ENCODE measurements at regions not wholly inside any gene's neighbourhood (a gene's known extent, or its start where the extent isn't known, plus 50 kb on each side); places are given as distances from the start of the nearest gene placed in this dataset.

DNA sequence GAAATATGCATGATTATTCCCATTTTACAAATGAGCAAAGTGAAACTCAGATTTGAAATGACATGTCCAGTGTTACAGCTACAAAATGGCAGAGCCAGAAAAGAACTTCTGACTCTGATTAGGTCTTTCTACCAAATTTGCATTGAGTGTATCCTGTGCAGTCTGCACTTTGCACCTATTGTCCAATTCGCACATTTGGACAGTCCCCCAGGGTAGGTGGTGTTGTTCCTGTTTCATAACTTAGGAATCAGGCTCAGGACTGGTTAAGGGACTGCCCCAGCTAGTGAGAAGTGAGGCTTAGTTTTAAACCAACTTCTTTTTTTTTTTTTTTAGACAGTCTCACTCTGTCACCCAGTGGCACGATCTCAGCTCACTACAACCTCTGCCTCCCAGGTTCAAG lies 137.9 kb upstream of the NALF2 start:
- no peak overlapping the region for H3K4me3 ChIP-seq (ENCODE audit: low read length)
- no peak for DNase-seq (ENCODE audit: low read depth, low spot score)

DNA sequence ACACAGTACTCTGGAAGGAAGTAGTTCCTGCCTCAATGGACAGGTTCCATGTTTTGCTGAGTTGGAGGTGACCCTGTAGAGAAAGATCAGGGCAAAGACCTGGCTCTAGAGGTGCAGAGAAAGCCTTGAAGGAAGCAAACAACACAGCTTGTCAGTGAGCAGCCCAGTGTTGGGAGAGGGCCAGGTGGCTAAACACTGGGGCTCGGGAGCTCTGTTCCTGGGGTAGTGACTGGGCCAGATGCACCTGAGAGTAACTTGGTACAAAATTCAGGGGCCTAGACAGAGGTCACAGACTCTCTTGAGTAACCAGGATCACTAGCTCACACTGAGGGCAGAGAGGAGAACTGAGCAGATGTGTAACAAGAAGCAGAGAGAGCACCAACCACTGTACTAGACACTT lies 138.4 kb upstream of the NALF2 start:
- no peak for DNase-seq (ENCODE audit: low read depth, low spot score)
- H3K4me3 ChIP-seq (ENCODE audit: low read length), result no peak overlapping the region

DNA sequence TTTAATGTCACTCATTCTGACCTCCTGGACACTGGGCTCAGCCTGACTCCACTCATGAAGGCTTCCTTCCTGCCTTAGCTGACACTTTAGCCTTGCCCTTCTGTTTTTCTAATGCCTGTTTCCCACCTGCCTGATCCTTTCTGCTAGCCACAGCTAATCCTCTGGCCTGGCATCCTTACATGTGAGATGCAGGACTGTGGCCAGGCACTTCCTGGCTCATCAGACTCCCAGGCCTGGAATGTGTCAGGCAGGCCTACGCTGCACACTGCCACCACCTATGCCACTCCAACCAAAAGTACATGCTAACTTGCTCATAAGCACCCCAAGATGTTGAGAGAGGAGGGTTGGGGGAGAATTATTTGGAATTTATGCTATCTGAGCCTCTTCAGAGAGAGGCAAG lies 138.8 kb upstream of the NALF2 start:
- no peak overlapping the region for H3K4me3 ChIP-seq (ENCODE audit: low read length)
- DNase-seq (ENCODE audit: low read depth, low spot score), result no peak

DNA sequence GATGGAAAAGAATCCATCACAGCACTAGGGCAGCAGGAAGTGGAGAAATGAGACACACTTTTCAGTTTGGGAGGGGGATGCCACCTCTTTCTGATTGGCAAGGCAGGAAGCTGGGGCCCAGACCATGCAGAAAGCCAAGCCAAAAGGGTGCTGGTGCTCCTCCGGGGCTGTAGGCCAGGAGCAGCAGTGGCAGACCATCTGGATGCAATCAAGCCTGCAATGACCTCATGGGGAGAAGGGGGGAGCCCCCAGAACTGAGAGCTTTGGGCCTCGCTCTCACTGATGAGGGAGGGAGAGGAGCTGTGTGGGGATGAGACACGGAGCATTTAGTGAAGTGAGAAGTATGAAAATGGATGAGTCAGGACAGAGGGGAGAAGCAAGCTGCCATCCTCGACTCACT lies 141.3 kb upstream of the NALF2 start:
- DNase-seq (ENCODE audit: low read depth, low spot score), result no peak
- no peak overlapping the region for H3K4me3 ChIP-seq (ENCODE audit: low read length)

DNA sequence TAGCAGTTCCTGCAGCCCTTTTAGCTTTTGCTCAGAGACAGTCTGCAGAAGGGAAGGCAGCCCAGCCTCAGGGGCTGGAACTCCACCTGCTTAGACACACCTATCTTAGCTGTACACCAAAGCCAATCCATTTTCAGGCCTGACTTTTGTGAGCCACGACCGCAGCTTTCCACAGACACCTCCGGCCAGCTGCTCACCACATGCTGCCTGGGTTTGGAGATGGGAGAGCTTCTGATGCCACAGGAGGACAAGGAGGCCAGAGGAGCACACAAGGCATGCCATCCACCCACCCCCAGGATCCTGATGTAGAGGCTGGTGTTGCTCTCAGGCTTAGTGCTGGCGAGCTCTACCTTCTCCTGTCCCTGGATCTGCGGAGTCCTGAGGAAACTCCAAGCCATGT lies 141.8 kb upstream of the NALF2 start:
- no peak for DNase-seq (ENCODE audit: low read depth, low spot score)
- H3K4me3 ChIP-seq (ENCODE audit: low read length), result no peak overlapping the region

DNA sequence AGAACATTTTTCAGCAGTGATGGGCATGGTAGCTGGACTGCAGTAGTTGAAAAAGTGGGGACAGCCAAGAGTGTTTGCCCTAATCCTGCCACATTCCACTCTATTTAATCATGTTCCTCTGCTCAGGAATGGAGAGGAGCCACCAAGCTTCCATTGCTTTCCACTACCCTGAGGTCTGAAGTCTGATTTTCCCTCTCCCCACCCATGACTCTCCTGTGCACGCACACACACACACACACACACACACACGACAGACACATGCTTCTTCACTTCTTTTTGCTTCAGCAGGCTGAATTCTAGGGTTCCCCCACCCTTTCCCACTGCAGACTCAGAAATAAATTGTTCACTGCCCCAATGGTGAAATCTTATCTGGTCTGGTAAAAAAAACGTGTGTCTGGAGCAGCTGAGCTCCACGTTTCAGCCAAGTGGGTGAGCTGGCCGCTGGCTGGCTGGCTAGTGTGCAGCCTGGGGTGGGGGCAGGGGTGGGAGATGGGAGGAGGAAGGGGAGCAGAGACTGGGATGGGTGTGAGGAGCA lies 142.7 kb upstream of the NALF2 start:
- no peak overlapping the region for H3K4me3 ChIP-seq (ENCODE audit: low read length)
- no peak for DNase-seq (ENCODE audit: low read depth, low spot score)

DNA sequence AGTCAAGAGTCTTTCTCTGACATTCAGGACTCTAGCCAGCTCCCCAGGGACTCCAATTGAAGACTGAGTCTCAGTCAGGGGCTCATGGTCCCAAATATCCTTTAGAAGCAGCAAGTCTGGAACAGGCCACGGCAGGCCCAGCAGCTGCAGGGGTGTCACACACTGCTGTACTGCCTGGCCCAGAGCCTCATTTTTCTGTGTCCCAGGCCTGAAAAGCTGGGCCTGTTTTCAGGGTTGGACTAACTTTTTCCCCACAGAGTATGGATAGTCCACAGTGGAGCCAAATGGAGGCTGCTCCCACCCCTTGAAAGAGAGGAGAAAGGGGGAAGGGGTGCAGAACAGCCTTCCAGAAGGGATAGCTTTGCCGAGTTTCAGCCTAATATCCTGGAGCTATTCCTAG lies 146.8 kb upstream of the NALF2 start:
- no peak overlapping the region for H3K4me3 ChIP-seq (ENCODE audit: low read length)
- no peak for DNase-seq (ENCODE audit: low read depth, low spot score)

DNA sequence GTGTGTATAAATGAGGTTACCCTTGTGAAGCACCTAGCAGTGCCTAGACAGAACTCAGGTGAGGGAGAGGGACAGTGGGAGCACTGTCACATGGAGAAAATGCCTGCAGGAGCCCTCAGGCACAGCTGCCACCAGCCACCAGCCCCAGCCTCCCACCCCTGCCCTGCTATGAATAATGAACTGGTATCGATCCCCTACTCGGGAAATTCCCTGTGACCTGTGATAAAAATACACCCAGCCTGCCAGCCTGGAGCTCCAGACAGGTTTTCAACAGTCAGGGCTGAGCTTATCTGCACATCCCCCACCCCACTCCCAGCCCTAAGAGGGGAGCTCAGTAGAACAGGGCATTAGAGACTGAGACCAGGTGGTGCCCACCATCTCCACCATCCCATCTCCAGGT lies 159.6 kb upstream of the PJA1 start:
- H3K4me3 ChIP-seq (ENCODE audit: low read length), result no peak overlapping the region
- no peak for DNase-seq (ENCODE audit: low read depth, low spot score)

DNA sequence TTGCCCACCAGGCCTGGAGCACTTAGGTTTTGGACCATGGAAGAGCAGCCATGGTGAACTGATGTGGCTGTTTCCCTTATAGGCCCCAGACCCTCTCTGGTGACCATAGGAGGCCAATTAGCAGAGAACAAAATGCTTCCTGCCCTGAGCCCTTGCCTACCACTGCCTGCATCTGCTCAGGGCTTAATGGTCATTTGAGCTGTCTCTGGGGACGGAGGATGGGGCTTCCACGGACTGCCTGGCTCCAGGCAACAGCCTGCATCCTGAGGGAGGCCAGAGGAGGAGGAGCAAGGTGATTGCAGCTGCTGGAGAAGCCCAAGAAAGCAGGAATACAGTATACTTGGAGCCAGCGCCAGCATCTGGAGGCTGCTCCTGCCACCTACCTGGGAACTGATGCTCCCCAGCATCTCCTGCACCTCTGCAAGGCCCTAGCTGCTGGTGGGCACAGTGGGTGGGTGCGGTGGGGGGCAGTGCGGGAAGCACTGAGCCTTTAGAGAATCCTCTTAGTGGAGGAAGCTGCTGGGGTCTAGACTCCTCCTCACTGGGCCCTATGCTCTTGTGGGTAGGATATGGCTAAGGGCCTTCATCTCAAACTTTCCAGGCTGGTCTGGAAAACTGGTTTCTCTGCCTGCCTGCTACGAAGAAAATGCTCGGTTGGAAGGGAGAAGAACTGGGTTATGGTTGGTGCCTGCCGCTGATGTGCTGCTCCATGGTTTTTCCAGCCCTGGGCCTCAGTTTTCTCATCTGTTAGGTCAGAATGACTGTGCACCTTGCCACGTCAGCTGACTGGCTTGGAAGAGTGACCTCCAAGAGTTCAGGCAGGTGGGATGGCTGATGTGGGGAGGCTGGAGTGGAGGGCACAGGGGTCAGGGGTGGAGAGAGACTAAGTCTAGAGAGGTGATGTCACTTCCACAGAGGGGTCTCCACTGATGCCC lies 158.8 kb upstream of the PJA1 start:
- no peak overlapping the region for H3K4me3 ChIP-seq (ENCODE audit: low read length)
- DNase-seq (ENCODE audit: low read depth, low spot score), result no peak

DNA sequence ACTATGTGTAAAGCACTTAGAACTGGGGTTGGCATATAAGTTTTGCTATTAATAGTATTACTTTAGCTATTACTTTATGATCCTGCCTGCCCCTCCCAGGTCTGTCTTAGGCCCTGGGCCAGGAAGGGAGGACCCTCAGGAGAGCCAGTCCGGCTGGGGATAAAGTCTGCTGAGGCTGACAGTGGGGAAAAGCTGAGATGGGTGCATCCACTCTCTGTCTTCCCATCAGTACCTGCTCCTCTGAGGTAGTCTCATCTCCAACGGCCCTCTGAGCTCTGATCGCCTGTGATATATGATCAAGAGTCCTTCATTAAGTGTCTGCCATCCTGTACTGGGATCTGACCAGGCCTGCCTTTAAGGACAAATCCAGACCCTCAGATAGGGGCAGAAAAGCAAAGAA lies 156.5 kb upstream of the PJA1 start:
- DNase-seq (ENCODE audit: low read depth, low spot score), result no peak
- H3K4me3 ChIP-seq (ENCODE audit: low read length), result no peak overlapping the region

DNA sequence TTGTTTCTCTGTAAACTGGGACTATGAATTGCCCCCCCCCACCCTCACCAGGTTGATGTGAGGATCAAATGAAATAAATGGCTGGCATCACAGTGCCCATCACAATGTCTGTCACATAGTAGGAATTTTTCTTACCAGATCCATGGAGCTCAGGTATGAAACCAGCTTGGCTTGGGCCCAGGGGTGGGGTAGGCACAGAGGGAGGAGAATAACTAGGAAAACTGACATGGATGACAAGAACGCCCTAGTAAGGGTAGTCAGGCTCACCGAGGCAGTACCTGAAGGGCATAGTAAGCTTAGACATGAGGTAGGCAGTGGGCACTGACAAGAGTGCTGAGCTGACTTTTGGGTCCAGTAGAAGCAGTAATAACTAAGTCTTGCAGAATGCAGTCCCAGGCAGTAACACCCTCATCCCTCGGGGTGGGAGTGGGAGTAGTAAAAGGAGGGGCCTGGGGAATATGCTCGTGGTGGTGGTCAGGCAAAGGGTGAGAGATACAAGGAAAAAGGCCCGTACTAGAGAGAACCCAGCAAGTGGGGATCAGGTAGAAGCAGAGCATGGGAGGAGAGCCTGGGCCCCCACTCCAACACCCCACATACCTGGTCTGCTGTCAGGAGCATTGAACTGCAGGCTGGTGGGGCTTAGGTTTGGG lies 155.9 kb upstream of the PJA1 start:
- DNase-seq (ENCODE audit: low read depth, low spot score), result no peak
- no peak overlapping the region for H3K4me3 ChIP-seq (ENCODE audit: low read length)

DNA sequence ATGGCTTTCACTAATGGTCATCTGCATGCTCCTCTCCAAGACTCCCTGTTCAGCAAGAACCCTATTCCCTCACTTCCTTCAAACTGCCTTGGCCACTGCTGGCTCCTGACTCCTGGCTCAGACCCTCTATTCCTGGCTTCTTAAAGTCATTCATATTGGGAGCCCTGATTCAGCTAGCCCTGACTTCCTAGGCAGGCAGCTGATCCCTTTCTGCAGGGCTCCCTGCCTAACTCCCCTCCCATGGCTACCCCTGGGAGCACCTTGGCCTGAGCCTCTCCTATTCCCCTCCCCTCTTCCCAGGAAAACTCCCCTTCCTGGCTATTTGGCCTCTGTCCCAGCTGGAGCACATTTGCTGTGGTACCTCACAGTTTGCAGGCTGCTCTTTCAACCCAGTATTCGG lies 154.9 kb upstream of the PJA1 start:
- no peak for DNase-seq (ENCODE audit: low read depth, low spot score)
- no peak overlapping the region for H3K4me3 ChIP-seq (ENCODE audit: low read length)

DNA sequence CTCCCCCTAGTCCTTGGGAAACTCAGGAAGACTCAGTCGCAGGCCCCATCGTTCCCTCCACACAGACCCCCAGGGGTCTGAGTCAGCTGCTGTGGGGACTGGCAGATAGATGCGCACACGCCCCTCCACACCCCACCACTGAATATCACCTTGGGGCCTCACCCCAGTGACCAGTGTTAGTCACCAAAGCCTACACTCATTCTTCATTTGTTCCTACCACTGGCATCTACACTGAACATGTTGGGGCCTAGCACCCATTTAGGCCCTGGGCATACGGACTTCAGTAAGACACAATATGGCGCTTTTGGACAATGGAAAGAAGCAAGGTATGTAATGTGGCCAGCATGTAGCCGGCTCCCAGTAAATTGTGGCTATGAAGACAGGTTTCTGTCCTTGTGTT lies 154.1 kb upstream of the PJA1 start:
- no peak for DNase-seq (ENCODE audit: low read depth, low spot score)
- no peak overlapping the region for H3K4me3 ChIP-seq (ENCODE audit: low read length)

DNA sequence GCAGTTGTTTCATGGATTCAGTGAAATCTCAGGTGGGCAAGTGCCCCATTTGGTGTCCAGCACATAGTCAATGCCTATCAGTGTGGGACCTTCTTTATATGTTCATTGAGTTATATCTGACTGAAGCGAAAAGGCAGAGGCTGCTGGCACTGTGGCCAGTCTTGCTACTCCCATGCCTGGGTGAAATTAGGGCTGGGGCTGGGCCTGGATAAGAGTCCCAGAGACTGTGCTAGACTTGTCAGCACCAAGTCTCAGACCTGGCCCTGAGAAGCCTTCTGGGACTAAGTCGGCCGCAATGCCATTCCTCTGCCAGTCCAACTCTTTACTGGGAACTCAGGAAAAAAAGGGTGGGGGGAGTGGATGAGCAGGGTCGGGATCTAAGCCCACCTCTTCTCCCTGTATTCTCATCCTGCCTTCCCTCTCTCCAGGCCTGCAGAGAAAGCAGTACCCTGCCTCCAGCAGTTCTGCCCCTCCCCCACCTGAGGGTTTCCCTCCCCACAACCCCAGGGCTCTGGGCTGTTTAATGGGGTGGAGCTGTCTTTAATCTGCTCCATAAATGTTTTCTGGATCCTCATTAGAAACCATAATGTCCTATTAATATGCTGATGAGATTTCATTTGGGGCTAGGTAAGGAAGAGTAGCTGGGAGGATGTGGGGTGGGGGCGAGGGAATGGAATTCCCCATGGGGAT lies 153.5 kb upstream of the PJA1 start:
- no peak overlapping the region for H3K4me3 ChIP-seq (ENCODE audit: low read length)
- no peak for DNase-seq (ENCODE audit: low read depth, low spot score)

DNA sequence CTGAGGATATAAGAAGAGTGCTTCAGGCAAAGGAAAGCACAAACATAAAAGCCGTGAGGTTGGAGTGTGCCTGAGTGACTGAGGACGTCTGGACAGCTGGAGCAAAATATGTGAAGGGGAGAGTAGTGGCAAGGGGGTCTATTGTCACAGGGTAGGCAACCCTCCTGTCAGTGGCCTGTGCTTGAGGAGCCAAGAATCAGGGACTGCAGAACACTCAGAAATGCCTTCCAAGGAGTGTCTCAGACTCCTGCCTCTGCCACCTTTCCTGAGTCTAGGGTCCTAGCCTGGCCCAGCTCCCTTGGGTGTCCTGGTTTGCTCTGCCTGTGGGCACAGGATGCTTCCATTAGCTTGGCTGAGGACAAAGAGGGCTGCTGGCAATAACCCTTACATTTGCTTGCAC lies 152.5 kb upstream of the PJA1 start:
- DNase-seq (ENCODE audit: low read depth, low spot score), result no peak
- no peak overlapping the region for H3K4me3 ChIP-seq (ENCODE audit: low read length)

DNA sequence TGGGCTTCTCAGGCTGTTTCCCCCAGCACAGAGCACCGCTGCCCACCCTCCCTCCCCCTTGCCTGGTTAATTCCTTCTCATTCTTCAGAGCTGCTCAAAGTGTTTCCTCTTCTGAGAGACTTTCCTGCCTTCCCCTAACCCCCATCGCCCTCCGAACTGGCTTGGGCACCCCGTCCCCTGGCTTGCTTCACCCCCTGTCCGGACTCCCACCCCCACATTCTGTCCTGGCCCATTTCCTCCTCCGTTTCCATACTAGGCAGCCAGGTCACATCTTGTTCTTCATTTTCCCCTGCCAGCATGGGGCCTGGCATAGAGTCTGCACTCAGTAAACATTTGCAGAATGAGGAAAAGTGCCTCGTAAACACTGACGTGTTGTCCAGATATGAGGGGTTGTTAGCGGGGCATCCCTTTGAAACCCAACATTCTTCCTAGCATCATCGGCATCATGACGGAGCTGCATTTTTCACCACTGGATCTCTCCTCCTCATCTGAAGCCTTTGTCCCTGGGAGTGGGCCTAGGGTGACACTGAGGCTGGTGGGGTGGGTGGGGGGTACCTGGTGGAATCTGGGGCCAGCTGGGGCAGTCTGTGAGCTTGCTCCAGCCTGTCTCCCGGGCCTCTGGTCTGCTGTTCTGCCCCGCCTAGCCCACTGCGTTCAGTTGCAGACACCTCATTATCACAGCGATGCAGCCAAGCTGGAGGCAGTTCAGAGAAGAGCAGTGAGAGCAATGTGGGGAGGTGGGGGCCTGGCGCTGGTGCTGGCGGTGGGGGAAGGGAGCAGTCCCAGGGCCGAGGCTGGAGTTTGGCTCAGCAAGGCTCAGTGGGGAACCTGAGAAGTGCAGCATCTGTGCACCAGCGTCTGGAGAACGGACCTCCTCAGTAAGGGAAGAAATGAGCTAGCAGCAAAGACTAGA lies 149.4 kb upstream of the PJA1 start:
- H3K4me3 ChIP-seq (ENCODE audit: low read length), result no peak overlapping the region
- DNase-seq (ENCODE audit: low read depth, low spot score), result no peak

DNA sequence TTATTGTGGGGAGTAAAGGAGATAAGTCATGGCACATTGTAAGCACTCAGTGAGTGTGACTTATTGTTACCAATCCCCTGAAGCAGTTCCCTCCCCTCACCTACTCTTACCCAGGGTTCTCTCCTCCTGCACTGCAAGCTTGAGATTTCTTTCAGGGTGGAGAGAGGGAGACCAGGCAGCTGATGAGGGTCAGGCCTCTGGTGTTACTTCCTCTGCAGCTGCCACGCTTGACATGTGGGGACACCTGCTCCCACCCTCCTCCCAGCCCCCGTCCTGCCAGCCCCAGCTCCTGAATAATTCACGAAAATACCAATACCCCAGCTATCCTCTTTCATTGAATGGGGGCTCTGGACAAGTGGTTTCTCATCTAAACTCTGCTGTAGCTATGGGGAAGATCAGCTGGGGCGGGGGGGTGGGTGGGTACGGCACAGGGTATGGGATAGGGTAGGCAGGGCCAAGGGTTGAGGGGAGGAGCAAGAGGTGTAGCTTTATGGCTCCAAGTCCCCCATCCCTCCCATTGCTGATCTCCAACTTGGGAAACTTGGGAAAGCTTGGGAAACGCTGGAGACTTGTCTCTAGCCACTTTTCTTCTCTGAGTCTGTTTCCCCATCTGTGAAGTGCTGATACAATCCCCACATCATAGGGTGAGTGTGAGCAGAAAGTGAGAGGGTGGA lies 148.5 kb upstream of the PJA1 start:
- H3K4me3 ChIP-seq (ENCODE audit: low read length), result no peak overlapping the region
- peak; percentile 5 for DNase-seq (ENCODE audit: low read depth, low spot score)

DNA sequence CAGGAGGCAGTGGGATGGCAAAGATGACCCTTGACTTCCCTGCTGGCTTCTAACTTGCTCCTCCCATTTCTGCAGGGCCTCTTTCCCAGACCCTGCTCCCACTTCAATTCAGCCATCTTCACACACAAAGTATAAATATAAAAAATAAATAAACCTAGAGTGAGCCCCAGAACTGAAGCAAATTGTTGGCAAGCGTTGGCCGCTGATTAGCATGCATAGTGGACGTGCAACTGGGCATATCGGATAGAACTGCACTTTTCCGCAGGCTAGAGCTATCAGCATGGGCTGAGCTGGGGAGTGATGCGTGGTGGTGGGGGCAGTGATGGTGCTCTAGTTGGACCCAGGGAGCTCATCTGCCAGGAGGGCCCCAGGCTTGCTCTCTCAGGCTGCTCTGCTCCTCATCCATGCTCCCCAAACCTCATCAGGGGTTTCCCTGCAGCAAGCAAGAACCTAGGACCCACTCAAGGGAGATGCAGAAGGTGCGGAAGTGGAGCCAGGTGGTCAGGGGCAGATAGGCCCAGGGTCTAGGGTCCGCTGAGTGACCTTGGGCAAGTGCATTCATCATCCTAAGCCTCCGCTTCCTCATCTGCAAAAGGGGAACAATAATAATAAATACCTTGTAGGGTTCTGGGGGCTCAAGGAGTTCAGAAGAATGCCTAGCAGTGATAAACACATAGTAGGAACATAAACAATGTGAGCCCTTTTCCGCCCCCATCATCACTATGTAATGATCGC lies 146.8 kb upstream of the PJA1 start:
- no peak for DNase-seq (ENCODE audit: low read depth, low spot score)
- no peak overlapping the region for H3K4me3 ChIP-seq (ENCODE audit: low read length)

Data from Jurkat, Clone E6-1 (cell line).